ENCODE measurements at regions not wholly inside any gene's neighbourhood (a gene's known extent, or its start where the extent isn't known, plus 50 kb on each side); places are given as distances from the start of the nearest gene placed in this dataset.

- 62 to 85% methylated on average over 4 to 6 of the region's 6 CpGs for WGBS, 2 donors (ENCODE audit: low coverage in 1 of 2)
Observed at GRCh38 chr10:118141471-118141870, 94.7 kb upstream of the RAB11FIP2 start.

GRCh38 chr10:118139321-118139720, 92.6 kb upstream of the RAB11FIP2 start:
- Histone ChIP-seq H3K36me3 (no peaks in the 10 kb centered on the region), H3K4me3 (no peak overlapping the region), H3K4me1 (no peaks in the 10 kb centered on the region), H3K27ac (no peak overlapping the region), H3K9me3 (no peaks in the 10 kb centered on the region), H3K27me3 (no peaks in the 10 kb centered on the region)
- TF ChIP-seq EP300 (IDR thresholded peaks at IDR 0.05; ENCODE audit: low read depth) (no peak), POLR2A (IDR thresholded peaks at IDR 0.05) (no peak), POLR2AphosphoS5 (IDR thresholded peaks at IDR 0.05) (no peak), CTCF (IDR thresholded peaks at IDR 0.05) (no peak)
- in situ Hi-C loops (cut with MboI; ENCODE audit: low pct_ligation_motif_present in 1 of 4, low pct_unique_long_range_greater_than_20kb in 1 of 4, low sequenced_read_pairs in 3 of 4): no loop called here
- intact Hi-C loops (cut with DNase I; ENCODE audit: low total_unique reads): no loop called here
- no peak for DNase-seq

More at GRCh38 chr10:118141471-118141870, 94.7 kb upstream of the RAB11FIP2 start:
- H3K36me3 ChIP-seq: no peaks in the 10 kb centered on the region
- intact Hi-C loops (cut with DNase I; ENCODE audit: low total_unique reads): no loop called here
- TF ChIP-seq CTCF (IDR thresholded peaks at IDR 0.05) (no peak), POLR2AphosphoS5 (IDR thresholded peaks at IDR 0.05) (no peak), POLR2A (IDR thresholded peaks at IDR 0.05) (no peak), EP300 (IDR thresholded peaks at IDR 0.05; ENCODE audit: low read depth) (no peak)
- H3K27me3 ChIP-seq: no peaks in the 10 kb centered on the region
- no peak for DNase-seq
- H3K4me1 ChIP-seq: no peaks in the 10 kb centered on the region
- no peak overlapping the region for H3K27ac ChIP-seq
- no peaks in the 10 kb centered on the region for H3K9me3 ChIP-seq
- in situ Hi-C loops (cut with MboI; ENCODE audit: low pct_ligation_motif_present in 1 of 4, low pct_unique_long_range_greater_than_20kb in 1 of 4, low sequenced_read_pairs in 3 of 4): no loop called here
- H3K4me3 ChIP-seq: no peak overlapping the region

- Histone ChIP-seq H3K9me3 (no peaks in the 10 kb centered on the region), H3K27me3 (no peaks in the 10 kb centered on the region), H3K4me3 (no peak overlapping the region), H3K4me1 (no peaks in the 10 kb centered on the region), H3K27ac (no peak overlapping the region), H3K36me3 (no peaks in the 10 kb centered on the region)
- in situ Hi-C loops (cut with MboI; ENCODE audit: low pct_ligation_motif_present in 1 of 4, low pct_unique_long_range_greater_than_20kb in 1 of 4, low sequenced_read_pairs in 3 of 4): no loop called here
- intact Hi-C loops (cut with DNase I; ENCODE audit: low total_unique reads): no loop called here
- DNase-seq: no peak
- 60 to 83% methylated on average over 1 to 2 of the region's 2 CpGs for WGBS, 2 donors (ENCODE audit: low coverage in 1 of 2)
- no peak for TF ChIP-seq EP300 (IDR thresholded peaks at IDR 0.05; ENCODE audit: low read depth)
- TF ChIP-seq CTCF (IDR thresholded peaks at IDR 0.05): no peak
- TF ChIP-seq POLR2A (IDR thresholded peaks at IDR 0.05): no peak
- no peak for TF ChIP-seq POLR2AphosphoS5 (IDR thresholded peaks at IDR 0.05)
Observed at GRCh38 chr10:118128675-118129074, 81.9 kb upstream of the RAB11FIP2 start.

- no peak overlapping the region for H3K4me3 ChIP-seq
- no peaks in the 10 kb centered on the region for H3K9me3 ChIP-seq
- no peaks in the 10 kb centered on the region for H3K27me3 ChIP-seq
- H3K4me1 ChIP-seq: peaks cover 0 to 9% (median 0%) of the 10 kb centered on the region in 4 donors
- H3K27ac ChIP-seq: no peak overlapping the region
- intact Hi-C loops (cut with DNase I; ENCODE audit: low total_unique reads) (no loop called here), in situ Hi-C loops (cut with MboI; ENCODE audit: low pct_ligation_motif_present in 1 of 4, low pct_unique_long_range_greater_than_20kb in 1 of 4, low sequenced_read_pairs in 3 of 4) (no loop called here)
- DNase-seq: no peak
- TF ChIP-seq EP300 (IDR thresholded peaks at IDR 0.05; ENCODE audit: low read depth) (no peak), CTCF (IDR thresholded peaks at IDR 0.05) (no peak), POLR2AphosphoS5 (IDR thresholded peaks at IDR 0.05) (no peak), POLR2A (IDR thresholded peaks at IDR 0.05) (no peak)
- no peaks in the 10 kb centered on the region for H3K36me3 ChIP-seq
Observed at GRCh38 chr10:118118716-118119115, 72.0 kb upstream of the RAB11FIP2 start.

Measured in transverse colon (tissue), 4 donors.